Stimulated activated CD4-positive, alpha-beta T cell treated with anti-CD3 and anti-CD28 coated beads, Interleukin-15, amount 100 ng/mL, for 1 hour (primary cell): ENCODE measurements at regions not wholly inside any gene's neighbourhood (a gene's known extent, or its start where the extent isn't known, plus 50 kb on each side); places are given as distances from the start of the nearest gene placed in this dataset.
"Not testable (repeated sequence)": the region's sequence is repeated elsewhere in the genome, so short reads cannot be mapped to it uniquely, and the experiment has no call there.

Experiments
- DNase-seq, 2 donors: peaks; one replicate each; pipeline ENCODE4 v3.0.0-alpha.2; 2020; ENCODE audit warnings: low read depth in 1 of 2, low spot score in 1 of 2

- not testable (repeated sequence) for DNase-seq
Observed at GRCh38 chr6:56719315-56720058, 76.8 kb upstream of the DST start.

GRCh38 chr6:56718236-56718635 is 75.5 kb upstream of the DST start:
- DNase-seq, result no peak

- DNase-seq, result no peak
Observed at GRCh38 chr6:56716229-56716628, 73.5 kb upstream of the DST start.

- no peak for DNase-seq
Observed at GRCh38 chr6:56715741-56716140, 73.1 kb upstream of the DST start.

GRCh38 chr6:56714982-56715456 is 72.3 kb upstream of the DST start:
- DNase-seq, result no peak

GRCh38 chr6:56714273-56714672 is 71.6 kb upstream of the DST start:
- DNase-seq, result no peak

GRCh38 chr6:56713254-56713672 is 70.6 kb upstream of the DST start:
- no peak for DNase-seq

- no peak for DNase-seq
Observed at GRCh38 chr6:56710967-56711366, 68.3 kb upstream of the DST start.

- no peak for DNase-seq
Observed at GRCh38 chr6:56709650-56710049, 67.0 kb upstream of the DST start.

- DNase-seq, result no peak
Observed at GRCh38 chr6:56708810-56709597, 66.3 kb upstream of the DST start.

GRCh38 chr6:56706981-56707726 is 64.5 kb upstream of the DST start:
- no peak for DNase-seq

- DNase-seq, result no peak
Observed at GRCh38 chr6:56699066-56699654, 56.5 kb upstream of the DST start.

- DNase-seq, result no peak
Observed at GRCh38 chr6:56695702-56696101, 53.0 kb upstream of the DST start.

GRCh38 chr6:56694002-56694401 is 51.3 kb upstream of the DST start:
- no peak for DNase-seq

GRCh38 chr6:56693246-56693607 is 50.5 kb upstream of the DST start:
- no peak for DNase-seq

GRCh38 chr6:56692523-56693245 is 50.0 kb upstream of the DST start:
- DNase-seq, result no peak
